Spleen (tissue), 11 donors: ENCODE measurements at regions not wholly inside any gene's neighbourhood (a gene's known extent, or its start where the extent isn't known, plus 50 kb on each side); places are given as distances from the start of the nearest gene placed in this dataset.

Experiments used
- DNase-seq: peaks from one replicate; pipeline ENCODE4 v3.0.0-alpha.2; 2020
- H3K27ac ChIP-seq, 8 donors: fragments of 200-600 bp; sonication (generic) in 7 of 8; 1 replicate in 4 of 8; 2 replicates in 4 of 8; pipeline versions ENCODE4 v1.5.0 to v1.8.0; 2016 to 2021; ENCODE audit warnings: inconsistent platforms in 4 of 8, mild to moderate bottlenecking in 4 of 8, moderate library complexity in 1 of 8
- H3K27me3 ChIP-seq, 7 donors: fragments of 200-600 bp; sonication (generic) in 6 of 7; replicated peaks in 1 of 7; 1 replicate in 4 of 7; 2 replicates in 3 of 7; pipeline versions ENCODE4 v1.5.0 to v1.8.0; 2016 to 2021; ENCODE audit warnings: inconsistent platforms in 3 of 7, mild to moderate bottlenecking in 1 of 7
- H3K36me3 ChIP-seq, 6 donors: fragments of 200-600 bp; sonication (generic) in 5 of 6; 1 replicate in 4 of 6; 2 replicates in 2 of 6; pipeline versions ENCODE4 v1.5.0 to v1.8.0; 2016 to 2021; ENCODE audit warnings: inconsistent platforms in 2 of 6
- H3K4me1 ChIP-seq, 6 donors: fragments of 200-600 bp; sonication (generic) in 5 of 6; 1 replicate in 3 of 6; 2 replicates in 3 of 6; pipeline versions ENCODE4 v1.5.0 to v1.8.0; 2016 to 2021; ENCODE audit warnings: inconsistent platforms in 3 of 6
- H3K4me3 ChIP-seq, 8 donors: fragments of 200-600 bp; sonication (generic) in 7 of 8; 1 replicate in 4 of 8; 2 replicates in 4 of 8; pipeline versions ENCODE4 v1.5.0 to v1.8.0; 2016 to 2021; ENCODE audit warnings: inconsistent platforms in 4 of 8, mild to moderate bottlenecking in 4 of 8, moderate library complexity in 2 of 8
- H3K9me3 ChIP-seq, 8 donors: fragments of 200-600 bp; sonication (generic) in 7 of 8; 1 replicate in 4 of 8; 2 replicates in 4 of 8; pipeline versions ENCODE4 v1.5.0 to v1.8.0; 2016 to 2021; ENCODE audit warnings: inconsistent platforms in 4 of 8
- CTCF ChIP-seq, 11 experiments: fragments of 200-600 bp in 7 of 11; fragments of 450-650 bp in 4 of 11; sonication (generic) in 4 of 11; IDR thresholded peaks in 8 of 11; conservative IDR thresholded peaks in 3 of 11; 1 replicate in 7 of 11; 2 replicates in 4 of 11; pipeline versions ENCODE4 v1.4.0 to v1.8.0; 2016 to 2021; ENCODE audit warnings: antibody characterized with exemption in 11 of 11, inconsistent platforms in 4 of 11, mild to moderate bottlenecking in 1 of 11
- POLR2A ChIP-seq, 3 donors: fragments of 450-650 bp; IDR thresholded peaks; one replicate each; pipeline ENCODE4 v1.5.1; 2017; ENCODE audit warnings: antibody characterized with exemption in 3 of 3, mild to moderate bottlenecking in 1 of 3
- POLR2AphosphoS5 ChIP-seq, 3 donors: sonication (generic); formaldehyde crosslinking; IDR thresholded peaks; one replicate each; pipeline ENCODE4 v1.5.1; 2017; ENCODE audit warnings: antibody characterized with exemption in 3 of 3
- WGBS, 5 donors: extraction: QIAGEN DNeasy Blood & Tissue Kit in 3 of 5; methylation state at CpG; one replicate each; pipeline versions ENCODE4 v1.1.5 to v1.1.7; 2013 to 2018; 5-methylcytosine and 5-hydroxymethylcytosine counted together
- intact Hi-C: fragments of 100-400 bp; cut with DNase I; formaldehyde crosslinking; loops from one replicate; pipeline ENCODE4 v1.15.0; 2023; ENCODE audit warnings: low total_unique reads
- donor health status: healthy with polysubstance abuse.
- donor health status: DM: no; HTN: no; CAD: no; lungs with moderate emphysema.
- donor health status: DM: no; HTN: no; CAD: no.
- donor health status: Bipolar disorder and iron deficiency.
- donor health status: healthy.
- donor health status: DM: no; HTN: no; CAD: no.
- donor health status: DM: yes; HTN: yes; CAD: no.

GRCh38 chr5:56461584-56461983 is 228.5 kb upstream of the ANKRD55 start:
- intact Hi-C loops = no loop called here
- TF ChIP-seq POLR2AphosphoS5 (IDR thresholded peaks at IDR 0.05) (no peak), CTCF (IDR thresholded peaks at IDR 0.05 in 8 of 11, conservative IDR thresholded peaks at IDR 0.05 in 3 of 11) (no peak), POLR2A (IDR thresholded peaks at IDR 0.05) (no peak)
- DNase-seq = no peak
- no peaks in the 10 kb centered on the region for H3K36me3 ChIP-seq
- H3K9me3 ChIP-seq = no peaks in the 10 kb centered on the region
- no peak overlapping the region for H3K27ac ChIP-seq
- 71 to 99% (median 96%) methylated on average over 4 of the region's 4 CpGs for WGBS, 5 donors
- no peaks in the 10 kb centered on the region for H3K27me3 ChIP-seq
- no peak overlapping the region for H3K4me3 ChIP-seq
- peaks cover 0 to 17% (median 13%) of the 10 kb centered on the region in 6 donors for H3K4me1 ChIP-seq

- H3K9me3 ChIP-seq = no peaks in the 10 kb centered on the region
- H3K27me3 ChIP-seq = no peaks in the 10 kb centered on the region
- no peak for DNase-seq
- H3K4me3 ChIP-seq = no peak overlapping the region
- no peak overlapping the region for H3K27ac ChIP-seq
- TF ChIP-seq POLR2AphosphoS5 (IDR thresholded peaks at IDR 0.05) (no peak), CTCF (IDR thresholded peaks at IDR 0.05 in 8 of 11, conservative IDR thresholded peaks at IDR 0.05 in 3 of 11) (no peak), POLR2A (IDR thresholded peaks at IDR 0.05) (no peak)
- 72 to 89% (median 85%) methylated on average over 5 of the region's 5 CpGs for WGBS, 5 donors
- no peaks in the 10 kb centered on the region for H3K36me3 ChIP-seq
- peaks cover 0 to 9% (median 5%) of the 10 kb centered on the region in 6 donors for H3K4me1 ChIP-seq
- intact Hi-C loops = no loop called here
These were observed 227.6 kb upstream of the ANKRD55 start for GRCh38 chr5:56460681-56461191.

- H3K4me1 ChIP-seq = peaks cover 0 to 3% (median under 1%) of the 10 kb centered on the region in 6 donors
- no peaks in the 10 kb centered on the region for H3K27me3 ChIP-seq
- DNase-seq = no peak
- intact Hi-C loops = no loop called here
- H3K36me3 ChIP-seq = no peaks in the 10 kb centered on the region
- H3K9me3 ChIP-seq = no peaks in the 10 kb centered on the region
- H3K27ac ChIP-seq = no peak overlapping the region
- TF ChIP-seq POLR2A (IDR thresholded peaks at IDR 0.05) (no peak), POLR2AphosphoS5 (IDR thresholded peaks at IDR 0.05) (no peak), CTCF (IDR thresholded peaks at IDR 0.05 in 8 of 11, conservative IDR thresholded peaks at IDR 0.05 in 3 of 11) (no peak)
- WGBS, 5 donors = 80 to 91% (median 86%) methylated on average over 2 of the region's 2 CpGs
- no peak overlapping the region for H3K4me3 ChIP-seq
These were observed 227.0 kb upstream of the ANKRD55 start for GRCh38 chr5:56460195-56460546.

- DNase-seq = no peak
- intact Hi-C loops = no loop called here
- H3K27ac ChIP-seq = no peak overlapping the region
- WGBS, 5 donors = 89 to 95% (median 90%) methylated on average over 6 of the region's 6 CpGs
- no peak overlapping the region for H3K4me3 ChIP-seq
- no peaks in the 10 kb centered on the region for H3K4me1 ChIP-seq
- no peaks in the 10 kb centered on the region for H3K36me3 ChIP-seq
- no peaks in the 10 kb centered on the region for H3K9me3 ChIP-seq
- H3K27me3 ChIP-seq = no peaks in the 10 kb centered on the region
- TF ChIP-seq POLR2A (IDR thresholded peaks at IDR 0.05) (no peak), CTCF (IDR thresholded peaks at IDR 0.05 in 8 of 11, conservative IDR thresholded peaks at IDR 0.05 in 3 of 11) (no peak), POLR2AphosphoS5 (IDR thresholded peaks at IDR 0.05) (no peak)
These were observed 226.5 kb upstream of the ANKRD55 start for GRCh38 chr5:56459394-56460194.
